ENCODE measurements at regions not wholly inside any gene's neighbourhood (a gene's known extent, or its start where the extent isn't known, plus 50 kb on each side); places are given as distances from the start of the nearest gene placed in this dataset.

DNA sequence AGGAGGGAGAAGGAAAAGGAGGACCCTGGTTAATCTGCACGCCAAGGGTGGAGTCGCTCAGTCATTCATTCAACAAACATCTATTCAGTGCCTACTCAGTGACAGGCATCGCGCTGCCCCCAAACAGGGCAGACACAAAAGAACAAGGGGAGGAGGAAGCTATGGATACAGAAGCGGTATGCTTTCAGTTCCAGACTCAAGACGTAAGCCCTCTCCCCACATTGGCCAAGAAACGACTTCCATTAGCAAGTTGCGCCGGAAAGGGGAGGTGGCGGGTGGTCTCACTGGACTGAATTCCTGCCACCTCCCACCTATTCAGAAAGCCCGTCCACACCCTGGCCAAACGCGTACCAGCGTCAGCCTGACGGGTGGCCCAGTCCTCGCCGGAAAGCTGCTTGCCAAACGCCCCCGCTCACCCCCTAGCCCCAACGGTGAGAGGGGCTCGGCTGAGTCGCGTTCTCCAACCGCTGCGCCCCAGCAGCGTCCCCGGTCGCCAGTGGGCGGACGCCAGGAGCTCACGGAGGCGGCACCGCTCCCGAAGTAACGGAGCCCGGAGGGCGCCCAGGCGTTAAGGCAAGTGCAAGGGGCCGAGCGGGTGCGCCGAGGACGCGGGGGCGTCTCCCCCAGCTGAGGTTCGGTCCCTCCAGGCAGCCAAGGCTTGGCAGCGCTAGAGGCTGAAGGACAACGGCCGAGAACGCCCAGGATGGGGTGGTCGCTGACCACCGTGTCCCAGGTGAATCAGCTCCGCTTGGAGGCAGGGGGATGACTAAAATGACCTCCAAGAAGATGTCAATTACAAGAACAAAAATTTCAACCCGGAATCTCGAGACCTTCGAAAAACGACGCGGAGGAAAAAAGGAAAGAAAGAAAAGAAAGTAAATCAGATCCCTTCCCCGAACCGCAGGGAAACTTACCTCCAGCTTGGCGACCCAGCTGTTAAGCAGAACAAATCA lies 470.7 kb downstream of the SOX9 start:
- DNase-seq = no peak

- peak; percentile 56 for DNase-seq
These were observed 471.6 kb downstream of the SOX9 start for GRCh38 chr17:72592242-72592966.

DNA sequence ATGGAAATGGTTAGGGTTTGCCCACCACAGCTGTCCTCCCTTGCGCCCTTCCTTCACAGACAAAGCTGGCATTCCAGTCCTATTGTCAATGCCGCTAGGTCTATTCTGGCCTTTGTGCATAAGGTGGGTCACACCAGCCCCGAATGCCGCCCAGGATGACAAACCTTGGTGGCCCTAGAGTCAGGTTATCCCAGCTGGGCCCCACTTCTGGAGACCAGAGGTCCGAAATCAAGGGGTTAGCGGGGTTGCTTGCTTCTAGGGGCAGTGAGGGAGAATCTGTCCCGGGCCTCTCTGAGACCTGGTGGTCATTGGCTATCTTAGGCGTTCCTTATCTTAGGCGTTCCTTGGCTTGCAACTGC lies 472.1 kb downstream of the SOX9 start:
- DNase-seq = no peak

- DNase-seq = no peak
These were observed 473.4 kb downstream of the SOX9 start for GRCh38 chr17:72594248-72594647.
